ENCODE measurements at regions not wholly inside any gene's neighbourhood (a gene's known extent, or its start where the extent isn't known, plus 50 kb on each side); places are given as distances from the start of the nearest gene placed in this dataset.
A peak's percentile ranks its signal among the peaks of the same experiment; 100 is the strongest.
"Not testable (repeated sequence)": the region's sequence is repeated elsewhere in the genome, so short reads cannot be mapped to it uniquely, and the experiment has no call there.

DNA sequence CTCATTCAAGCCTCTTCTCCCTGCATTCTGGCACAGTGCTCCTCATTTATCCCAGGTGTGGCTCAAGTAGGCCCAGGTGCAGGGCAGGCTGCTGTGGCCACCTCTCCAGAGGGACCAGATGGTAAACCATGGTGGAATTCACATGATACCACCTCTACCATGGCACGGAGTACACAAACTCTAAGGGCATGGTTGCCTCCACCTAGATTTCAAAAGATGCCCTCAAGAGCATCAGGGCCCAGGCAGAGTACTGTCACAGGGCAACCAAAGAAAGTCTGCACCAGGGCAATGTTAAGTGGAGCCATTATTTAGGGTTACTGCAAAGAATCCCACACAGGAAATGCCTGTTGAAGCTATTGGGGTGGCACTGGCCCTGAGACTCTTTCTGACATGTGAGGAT, 647.1 kb upstream of the MIR17HG start:
- no peak for DNase-seq (ENCODE audit: low read depth in 4 of 4, low spot score in 3 of 4)

DNA sequence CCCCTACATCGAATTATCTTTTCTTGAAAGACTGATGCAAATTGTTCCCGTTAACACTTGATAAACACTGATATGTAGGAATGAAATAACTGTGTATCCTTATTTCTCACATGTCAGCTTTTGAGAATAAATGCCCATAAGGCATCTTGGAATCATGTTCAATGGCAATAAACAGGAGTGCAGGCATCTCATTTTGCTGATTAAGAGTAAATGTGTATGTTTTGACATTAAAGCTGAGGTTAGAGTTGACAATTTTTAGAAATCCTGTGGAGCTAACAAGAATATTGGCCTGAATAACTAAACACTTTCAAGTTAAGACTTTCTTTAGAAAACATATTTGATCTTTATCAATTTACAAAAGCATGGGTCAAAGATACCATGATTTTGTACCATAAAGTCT, 646.2 kb upstream of the MIR17HG start:
- no peak for DNase-seq (ENCODE audit: low read depth in 4 of 4, low spot score in 3 of 4)

DNA sequence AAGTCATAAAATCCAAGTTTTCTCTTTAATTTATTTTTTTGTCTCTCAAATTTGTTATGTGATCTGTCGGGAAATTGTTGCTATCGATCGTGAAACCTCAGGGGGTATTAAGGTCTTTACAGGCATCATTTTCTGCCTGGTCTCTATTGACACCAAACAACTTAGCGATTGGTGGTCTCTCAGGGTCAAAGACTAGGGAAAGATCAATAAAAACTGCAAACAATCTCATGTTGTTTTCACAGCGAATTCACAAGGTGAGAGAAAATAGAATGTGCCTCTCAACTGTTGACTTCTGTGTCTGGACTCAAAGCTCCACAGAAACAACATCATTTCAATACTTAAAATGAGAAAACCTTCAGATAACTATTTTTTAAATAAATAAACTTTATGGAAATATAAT, 645.4 kb upstream of the MIR17HG start:
- no peak for DNase-seq (ENCODE audit: low read depth in 4 of 4, low spot score in 3 of 4)

DNA sequence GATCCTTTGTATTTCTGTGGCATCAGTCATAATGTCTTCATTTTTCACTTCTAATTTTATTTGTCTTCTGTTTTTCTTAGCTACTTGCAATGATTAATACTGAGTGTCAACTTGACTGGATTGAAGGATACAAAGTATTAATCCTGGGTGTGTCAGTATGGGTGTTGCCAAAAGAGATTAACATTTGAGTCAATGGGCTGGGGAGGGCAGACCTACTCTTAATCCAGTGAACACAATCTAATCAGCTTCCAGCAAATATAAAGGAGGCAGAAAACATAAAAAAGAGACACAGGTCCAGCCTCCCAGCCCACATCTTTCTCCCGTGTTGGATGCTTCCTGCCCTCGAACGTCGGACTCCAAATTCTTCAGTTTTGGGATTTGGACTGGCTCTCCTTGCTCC, 640.9 kb upstream of the MIR17HG start:
- no peak for DNase-seq (ENCODE audit: low read depth in 4 of 4, low spot score in 3 of 4)

DNA sequence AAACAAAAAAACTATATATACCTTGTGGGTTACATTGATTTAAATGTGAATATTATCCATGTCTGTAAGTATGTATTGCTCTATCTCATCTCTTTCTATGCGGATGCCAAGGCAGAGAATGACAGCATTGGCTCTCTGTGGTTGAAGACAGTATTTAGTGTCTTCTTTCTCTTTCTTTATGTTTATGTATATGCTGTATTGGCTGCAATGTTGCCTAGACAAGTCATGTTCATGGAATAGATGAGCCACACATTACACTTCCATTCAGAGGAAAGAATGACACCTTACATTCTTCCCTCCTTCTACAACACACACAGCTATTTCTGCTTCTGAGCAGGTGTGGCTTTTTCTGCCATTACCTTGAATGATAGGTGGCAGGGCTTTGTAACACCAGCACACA, 639.4 kb upstream of the MIR17HG start:
- no peak for DNase-seq (ENCODE audit: low read depth in 4 of 4, low spot score in 3 of 4)

DNA sequence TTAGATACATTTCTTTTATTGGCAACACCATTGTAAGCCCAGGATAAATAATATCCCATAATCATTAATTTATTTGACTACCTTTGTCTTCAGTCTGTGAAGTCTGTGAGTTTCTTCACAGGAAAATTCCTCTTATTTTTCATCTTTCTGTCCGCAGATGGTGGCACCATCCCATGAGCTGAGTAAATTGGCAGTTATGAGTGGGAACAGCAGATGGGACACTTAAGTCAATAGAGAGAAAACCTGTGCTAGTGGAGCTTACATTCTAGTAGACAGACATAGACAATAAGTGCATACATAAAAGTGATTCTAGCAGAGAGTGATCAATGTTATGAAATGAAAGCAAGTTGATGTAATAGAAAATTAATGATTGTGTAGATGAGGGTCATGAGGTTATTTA, 638.2 kb upstream of the MIR17HG start:
- no peak for DNase-seq (ENCODE audit: low read depth in 4 of 4, low spot score in 3 of 4)

DNA sequence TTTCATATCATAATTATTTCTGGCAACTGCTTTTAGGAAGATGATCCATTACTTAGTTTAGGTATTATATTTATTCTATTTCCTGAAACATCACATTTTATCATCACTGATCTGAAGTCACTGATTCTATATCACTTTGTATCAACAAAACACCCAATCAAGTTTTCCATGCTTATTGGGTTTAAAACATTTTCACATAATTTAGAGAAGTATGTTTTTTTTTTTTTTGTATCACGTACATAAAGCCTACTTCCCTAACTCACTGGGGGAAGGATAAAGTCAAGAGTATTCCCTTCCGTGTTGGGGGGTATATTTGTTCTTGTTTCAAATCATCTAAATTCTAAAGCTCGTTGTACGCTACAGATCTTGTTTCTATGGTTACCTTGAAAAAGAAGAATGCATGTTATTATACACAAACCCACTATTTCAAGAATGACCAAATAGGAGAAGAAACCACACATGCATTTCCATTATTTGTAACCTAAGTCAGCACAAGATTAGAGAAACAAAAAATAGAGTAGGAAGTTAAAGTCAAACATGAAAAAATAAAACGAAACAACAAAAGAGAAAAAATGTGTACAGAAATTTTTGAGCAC, 637.2 kb upstream of the MIR17HG start:
- no peak for DNase-seq (ENCODE audit: low read depth in 4 of 4, low spot score in 3 of 4)

DNA sequence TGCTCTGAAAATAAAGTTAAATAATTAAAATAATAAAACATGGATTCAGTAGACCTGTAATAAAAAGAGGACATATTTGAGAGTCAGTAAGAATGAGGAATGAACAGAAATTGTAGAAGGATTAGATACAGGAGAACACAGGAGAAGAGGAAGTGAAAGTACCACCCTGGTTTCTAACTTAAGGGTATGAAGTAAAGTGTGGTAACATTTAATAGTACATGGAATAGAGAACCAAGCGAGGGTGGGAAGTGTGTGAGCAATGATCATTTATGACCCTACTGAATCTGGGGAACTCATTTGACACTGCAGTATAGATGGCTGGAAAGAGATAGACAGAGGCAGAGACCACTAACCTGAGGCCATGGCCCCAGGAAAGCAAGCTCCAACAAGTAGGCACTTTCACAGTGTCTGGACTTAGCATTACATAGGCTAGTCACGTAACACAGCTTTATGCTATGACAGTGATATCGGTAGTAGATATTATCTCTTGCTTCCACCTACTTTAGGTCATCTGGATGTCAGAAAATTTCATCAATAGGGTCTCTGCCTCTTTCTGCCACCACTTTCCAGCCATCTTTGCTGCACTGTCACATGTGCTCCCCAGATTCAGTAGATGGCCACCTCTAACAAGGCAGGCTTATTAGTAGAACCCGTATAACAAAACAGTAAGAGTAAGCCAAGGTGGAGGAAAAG, 633.9 kb upstream of the MIR17HG start:
- DNase-seq (ENCODE audit: low read depth in 4 of 4, low spot score in 3 of 4): no peak

DNA sequence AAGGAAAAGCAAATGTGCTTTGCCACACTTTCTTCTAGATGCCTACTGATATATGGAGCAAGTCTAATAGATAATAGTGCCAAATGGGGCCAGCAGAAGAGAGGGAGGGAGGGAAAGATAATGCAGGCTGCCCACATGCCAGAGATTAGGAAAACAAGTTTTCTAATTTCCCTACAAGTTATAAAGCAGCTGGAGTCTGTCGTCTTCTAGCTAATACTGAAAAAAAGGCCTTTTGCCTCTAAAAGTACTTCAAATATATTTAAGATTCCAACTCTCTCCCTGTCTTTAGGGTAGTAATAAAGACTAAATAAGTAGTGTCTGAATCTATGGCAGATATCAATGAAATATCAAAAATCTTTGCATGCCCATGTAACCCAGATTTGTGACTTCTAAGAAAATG, 632.0 kb upstream of the MIR17HG start:
- DNase-seq (ENCODE audit: low read depth in 4 of 4, low spot score in 3 of 4): no peak

DNA sequence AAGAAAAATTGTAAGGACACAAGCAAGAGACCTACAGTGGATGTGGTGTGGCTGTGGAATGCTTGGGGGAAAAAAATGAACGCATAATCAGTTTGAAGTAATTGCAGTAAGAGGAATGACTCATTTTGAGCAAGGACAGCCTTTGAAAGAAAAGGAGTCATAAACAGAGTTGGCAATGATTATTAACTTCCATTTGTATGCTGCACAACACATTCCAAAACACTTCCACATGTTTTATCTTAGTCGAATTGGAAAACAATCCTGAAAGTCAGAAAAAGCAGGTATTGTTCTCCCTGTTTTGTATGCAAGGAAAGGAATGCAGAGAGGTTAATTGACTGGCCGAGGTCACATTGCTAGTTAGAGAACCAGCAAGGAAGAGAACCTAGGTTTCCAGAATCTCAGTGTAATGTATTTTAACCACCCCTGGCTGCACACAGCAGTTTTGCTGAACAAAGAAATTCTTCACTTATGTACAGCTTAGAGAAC, 630.0 kb upstream of the MIR17HG start:
- peak; percentile 22 to 46 (median 32) for DNase-seq (ENCODE audit: low read depth in 4 of 4, low spot score in 3 of 4)

DNA sequence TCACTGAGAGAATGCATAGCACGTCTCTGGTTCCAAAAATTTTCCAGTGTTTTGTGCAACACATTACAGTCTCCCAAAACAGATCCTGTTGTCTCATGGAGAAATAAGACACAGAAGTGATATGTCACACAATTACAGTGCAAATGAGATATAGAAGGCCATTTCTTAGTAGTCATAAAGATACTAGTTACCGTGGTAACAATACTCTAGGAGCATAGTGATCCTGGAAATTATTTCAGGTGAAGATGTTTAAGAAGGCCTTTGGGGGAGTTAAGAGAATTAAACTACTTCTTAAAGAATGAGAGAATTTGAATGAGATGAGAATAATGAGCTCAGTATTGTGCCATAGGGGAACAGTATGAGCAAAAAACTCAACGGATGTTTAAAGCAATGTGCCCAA, 628.0 kb upstream of the MIR17HG start:
- DNase-seq (ENCODE audit: low read depth in 4 of 4, low spot score in 3 of 4): no peak

DNA sequence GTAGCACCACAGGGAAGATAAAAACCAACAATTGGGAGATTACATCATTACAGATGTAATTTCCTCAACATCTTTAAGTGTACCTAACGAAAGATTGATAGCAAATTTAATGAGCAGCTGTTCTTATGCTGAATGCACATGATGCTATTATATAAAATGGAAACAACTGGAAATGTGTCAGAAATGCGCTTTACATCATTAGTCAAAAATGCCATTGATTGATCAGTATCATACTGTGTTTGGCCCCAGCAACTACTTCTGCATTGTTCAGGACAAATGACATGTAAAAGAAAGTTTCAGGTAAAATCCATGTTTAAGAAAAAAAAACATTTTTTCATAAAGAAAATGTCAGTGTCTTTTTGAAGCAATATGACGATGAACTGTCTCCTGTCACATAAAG, 625.5 kb upstream of the MIR17HG start:
- no peak for DNase-seq (ENCODE audit: low read depth in 4 of 4, low spot score in 3 of 4)

DNA sequence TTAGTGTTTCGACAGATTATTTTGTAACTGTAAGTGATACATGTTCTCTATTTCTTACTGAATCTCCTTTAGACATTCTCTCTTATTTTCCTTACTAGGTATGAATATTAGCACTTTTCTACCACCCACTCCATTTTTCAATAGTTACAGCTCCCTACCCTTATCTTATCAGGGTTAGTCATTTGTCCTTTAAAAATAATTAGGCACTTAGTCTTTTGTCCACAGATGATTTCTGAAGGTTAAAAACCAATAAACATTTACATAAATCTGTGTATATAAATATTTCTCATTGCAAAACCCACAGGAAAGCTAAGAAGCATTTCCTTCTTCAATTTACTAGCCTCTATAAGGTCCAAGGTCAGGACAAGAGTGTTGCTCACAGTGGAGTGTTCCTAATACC, 624.1 kb upstream of the MIR17HG start:
- no peak for DNase-seq (ENCODE audit: low read depth in 4 of 4, low spot score in 3 of 4)

DNA sequence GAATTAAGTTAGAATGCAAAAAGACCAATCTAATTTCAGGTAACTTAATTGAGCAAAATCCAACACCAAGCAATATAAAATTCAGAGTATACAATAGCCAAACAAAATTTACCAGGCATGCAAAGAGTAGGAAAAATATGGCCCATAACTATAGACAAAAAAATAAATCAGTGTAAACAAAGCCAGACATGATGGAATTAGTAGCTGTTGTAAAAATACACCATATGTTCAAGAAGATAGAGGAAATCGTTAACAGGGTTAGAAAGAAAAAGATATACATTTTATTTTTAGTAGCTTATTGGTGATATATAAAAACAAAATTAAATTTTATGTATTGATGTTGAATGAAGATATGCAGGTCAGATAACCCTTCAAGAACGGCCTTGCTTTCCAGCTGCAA, 621.1 kb upstream of the MIR17HG start:
- DNase-seq (ENCODE audit: low read depth in 4 of 4, low spot score in 3 of 4): no peak

DNA sequence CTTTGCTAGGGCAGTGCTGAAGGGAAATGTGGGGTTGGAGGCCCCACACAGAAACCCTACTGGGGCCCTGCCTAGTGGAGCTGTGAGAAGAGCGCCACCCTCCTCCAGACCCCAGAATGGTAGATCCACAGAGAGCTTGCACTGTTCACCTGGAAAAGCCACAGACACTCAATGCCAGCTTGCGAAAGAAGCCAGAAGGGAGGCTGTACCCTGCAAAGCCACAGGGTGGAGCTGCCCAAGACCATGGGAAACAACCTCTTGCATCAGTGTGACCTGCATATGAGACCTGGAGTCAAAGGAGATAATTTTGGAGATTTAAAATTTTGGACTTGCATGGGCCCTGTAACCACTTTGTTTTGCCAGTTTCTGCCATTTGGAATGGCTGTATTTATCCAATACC, 615.4 kb upstream of the MIR17HG start:
- no peak for DNase-seq (ENCODE audit: low read depth in 4 of 4, low spot score in 3 of 4)

DNA sequence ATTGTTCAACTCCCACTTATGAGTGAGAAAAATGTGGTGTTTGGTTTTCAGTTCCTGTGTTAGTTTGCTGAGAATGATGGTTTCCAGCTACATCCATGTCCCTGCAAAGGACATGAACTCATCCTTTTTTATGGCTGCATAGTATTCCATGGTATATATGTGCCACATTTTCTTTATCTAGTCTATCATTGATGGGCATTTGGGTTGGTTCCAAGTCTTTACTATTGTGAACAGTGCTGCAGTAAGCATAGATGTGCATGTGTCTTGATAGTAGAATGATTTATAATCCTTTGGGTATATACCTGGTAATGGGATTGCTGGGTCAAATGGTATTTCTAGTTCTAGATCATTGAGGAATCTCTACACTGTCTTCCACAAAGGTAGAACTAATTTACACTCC, 613.0 kb upstream of the MIR17HG start:
- not testable (repeated sequence) for DNase-seq (ENCODE audit: low read depth in 4 of 4, low spot score in 3 of 4)

DNA sequence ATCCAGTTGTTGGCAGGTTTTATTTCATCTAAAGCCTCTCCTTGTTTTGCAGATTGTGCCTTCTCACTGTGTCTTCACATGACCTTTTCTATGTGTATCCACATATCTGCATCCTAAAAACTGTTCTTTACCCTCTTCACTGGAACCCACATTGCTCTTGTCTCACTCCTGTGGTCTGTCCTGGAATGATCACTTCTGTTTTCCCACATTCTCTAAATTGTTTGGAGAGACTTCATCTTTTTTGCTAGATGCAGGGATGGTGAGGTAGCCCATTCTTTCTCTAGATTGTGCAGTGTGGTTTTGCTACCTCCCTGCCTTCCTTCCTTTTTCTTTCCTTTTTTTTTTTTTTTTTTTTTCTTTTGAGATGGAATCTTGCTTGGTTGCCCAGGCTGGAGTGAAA, 608.6 kb upstream of the MIR17HG start:
- no peak for DNase-seq (ENCODE audit: low read depth in 4 of 4, low spot score in 3 of 4)

DNA sequence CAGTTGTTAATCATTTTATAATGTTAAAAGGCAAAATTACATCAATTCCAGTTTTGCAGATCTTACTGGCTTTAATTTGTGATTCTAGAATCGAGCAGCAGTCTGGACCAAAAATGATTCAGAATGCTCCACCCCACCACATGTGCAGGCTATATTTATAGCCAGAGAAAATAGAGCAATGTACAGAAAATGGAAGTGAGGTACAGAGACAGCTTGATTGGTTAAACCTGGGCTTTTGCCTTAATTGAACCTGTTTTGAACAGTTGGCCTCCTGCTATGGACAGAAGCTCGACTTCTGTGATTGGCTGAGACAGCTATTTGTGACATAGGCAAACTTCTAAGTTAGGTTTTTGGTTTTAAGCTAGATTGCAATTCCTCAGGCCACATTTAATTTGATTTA, 607.4 kb upstream of the MIR17HG start:
- no peak for DNase-seq (ENCODE audit: low read depth in 4 of 4, low spot score in 3 of 4)

DNA sequence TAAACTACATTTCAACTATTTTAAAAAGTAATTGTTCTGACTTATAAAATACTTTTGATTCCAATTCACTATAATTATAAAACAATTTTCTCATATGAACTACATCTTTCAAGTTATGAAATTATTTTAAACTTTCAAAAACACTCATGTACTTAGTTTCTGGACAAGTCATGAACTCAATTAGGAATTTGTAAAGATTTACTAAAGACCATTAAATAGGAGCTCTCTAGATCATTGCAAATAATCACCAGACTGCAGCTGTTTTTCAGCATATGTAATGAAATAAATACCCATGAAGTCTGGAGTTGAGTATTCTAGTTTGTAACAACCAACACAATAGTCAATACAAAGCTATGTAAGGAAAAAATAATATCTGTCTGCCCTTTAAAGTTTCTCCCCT, 605.1 kb upstream of the MIR17HG start:
- DNase-seq (ENCODE audit: low read depth in 4 of 4, low spot score in 3 of 4): no peak

DNA sequence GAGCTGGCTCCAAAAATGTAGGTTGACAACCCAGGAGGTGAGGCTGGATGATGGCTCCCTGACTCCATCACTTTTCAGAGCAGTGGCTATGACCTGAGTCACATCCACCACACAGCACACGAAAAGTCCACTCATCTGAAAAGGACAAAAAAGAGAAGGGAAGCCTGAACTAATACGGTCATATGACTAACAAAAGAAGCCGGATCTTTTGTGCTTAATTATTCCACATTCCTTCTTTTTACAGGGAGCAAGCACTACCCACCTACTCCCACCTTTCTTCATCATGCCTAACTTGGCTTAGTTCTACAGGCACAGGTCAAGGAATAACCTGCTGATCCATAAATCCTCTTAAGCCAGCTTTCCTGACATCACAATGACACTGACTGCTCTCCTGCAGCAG, 601.3 kb upstream of the MIR17HG start:
- DNase-seq (ENCODE audit: low read depth in 4 of 4, low spot score in 3 of 4): no peak

DNA sequence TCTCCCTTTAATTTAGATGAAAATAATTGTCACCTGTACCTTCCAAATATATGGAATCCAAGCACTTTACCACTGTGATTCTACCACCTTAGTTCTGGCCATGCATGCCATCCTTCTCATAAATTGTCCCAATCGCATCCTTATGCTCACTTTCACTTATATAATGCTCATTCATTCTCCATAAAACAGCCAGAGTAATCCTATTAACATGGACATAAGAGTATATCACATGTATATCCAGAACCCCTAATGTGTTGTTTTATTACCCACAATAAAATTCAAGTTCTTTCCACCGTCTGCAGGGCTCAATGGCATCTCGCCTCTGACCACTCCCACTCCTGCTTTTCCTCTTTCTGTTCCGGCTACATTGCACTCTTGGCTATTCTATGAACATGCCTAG, 597.5 kb upstream of the MIR17HG start:
- DNase-seq (ENCODE audit: low read depth in 4 of 4, low spot score in 3 of 4): no peak

DNA sequence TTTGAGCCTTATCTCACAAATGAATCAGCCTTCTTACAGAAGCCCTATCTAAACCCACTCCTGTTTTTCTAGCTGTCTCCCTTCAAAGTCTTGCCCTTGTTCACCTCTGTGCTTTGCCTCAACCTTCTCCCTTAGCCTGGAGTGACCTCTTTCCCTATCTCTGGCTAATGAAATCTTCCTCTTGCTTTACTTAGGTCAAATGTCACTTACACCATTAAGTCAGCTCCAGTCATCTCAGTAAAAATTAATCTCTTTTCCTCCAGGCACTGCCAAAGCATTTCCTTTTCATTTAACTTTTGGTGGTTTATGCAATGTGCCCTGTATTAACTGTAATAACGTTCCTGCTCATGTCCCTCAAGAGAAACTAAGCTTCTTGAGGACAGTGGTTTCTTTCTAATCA, 596.5 kb upstream of the MIR17HG start:
- no peak for DNase-seq (ENCODE audit: low read depth in 4 of 4, low spot score in 3 of 4)

DNA sequence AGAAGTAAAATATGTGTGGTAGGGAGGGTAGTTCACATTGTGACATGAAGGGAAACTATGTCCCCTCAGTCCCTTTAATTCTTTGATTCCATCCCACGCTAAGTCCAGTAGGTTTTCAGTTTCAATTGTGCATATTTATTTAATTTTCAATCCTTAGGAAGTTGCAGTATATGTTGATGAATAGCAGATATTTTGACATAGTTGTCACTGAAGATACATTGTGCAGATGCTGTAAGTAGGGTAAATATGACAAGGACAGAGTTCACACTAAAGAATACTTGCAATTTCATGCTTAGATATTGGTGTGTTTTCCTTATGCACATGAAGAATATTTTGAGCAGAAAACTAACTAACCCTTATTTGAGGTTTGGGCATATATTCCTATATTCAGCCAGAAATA, 595.4 kb upstream of the MIR17HG start:
- no peak for DNase-seq (ENCODE audit: low read depth in 4 of 4, low spot score in 3 of 4)
